ENCODE measurements at regions not wholly inside any gene's neighbourhood (a gene's known extent, or its start where the extent isn't known, plus 50 kb on each side); places are given as distances from the start of the nearest gene placed in this dataset.

GRCh38 chr14:79961197-79961596 lies 250.1 kb downstream of the DIO2 start:
- Histone ChIP-seq H3K27ac (no peak overlapping the region), H3K4me1 (no peaks in the 10 kb centered on the region), H3K27me3 (no peaks in the 10 kb centered on the region), H3K9me3 (replicated peaks) (no peaks in the 10 kb centered on the region), H3K4me3 (no peak overlapping the region), H3K36me3 (no peaks in the 10 kb centered on the region)
- DNase-seq, result no peak

GRCh38 chr14:79960288-79960687 lies 251.0 kb downstream of the DIO2 start:
- Histone ChIP-seq H3K36me3 (no peaks in the 10 kb centered on the region), H3K4me3 (no peak overlapping the region), H3K9me3 (replicated peaks) (no peaks in the 10 kb centered on the region), H3K27ac (no peak overlapping the region), H3K27me3 (no peaks in the 10 kb centered on the region), H3K4me1 (no peaks in the 10 kb centered on the region)
- no peak for DNase-seq

GRCh38 chr14:79951572-79951971 lies 259.7 kb downstream of the DIO2 start:
- H3K4me1 ChIP-seq, result no peaks in the 10 kb centered on the region
- DNase-seq, result no peak
- H3K9me3 ChIP-seq (replicated peaks), result no peaks in the 10 kb centered on the region
- no peak overlapping the region for H3K4me3 ChIP-seq
- H3K36me3 ChIP-seq, result no peaks in the 10 kb centered on the region
- no peak overlapping the region for H3K27ac ChIP-seq
- no peaks in the 10 kb centered on the region for H3K27me3 ChIP-seq

- no peak for DNase-seq
- Histone ChIP-seq H3K36me3 (no peaks in the 10 kb centered on the region), H3K27ac (no peak overlapping the region), H3K27me3 (no peaks in the 10 kb centered on the region), H3K4me1 (no peaks in the 10 kb centered on the region), H3K9me3 (replicated peaks) (no peaks in the 10 kb centered on the region), H3K4me3 (no peak overlapping the region)
These were observed 261.4 kb downstream of the DIO2 start for GRCh38 chr14:79949906-79950305.

GRCh38 chr14:79947440-79948054 lies 263.8 kb downstream of the DIO2 start:
- H3K27ac ChIP-seq, result no peak overlapping the region
- H3K4me1 ChIP-seq, result no peaks in the 10 kb centered on the region
- no peaks in the 10 kb centered on the region for H3K36me3 ChIP-seq
- no peaks in the 10 kb centered on the region for H3K9me3 ChIP-seq (replicated peaks)
- no peaks in the 10 kb centered on the region for H3K27me3 ChIP-seq
- DNase-seq, result no peak
- H3K4me3 ChIP-seq, result no peak overlapping the region

GRCh38 chr14:79939235-79939634 lies 272.1 kb downstream of the DIO2 start:
- Histone ChIP-seq H3K27ac (no peak overlapping the region), H3K4me1 (no peaks in the 10 kb centered on the region), H3K9me3 (replicated peaks) (no peaks in the 10 kb centered on the region), H3K27me3 (no peaks in the 10 kb centered on the region), H3K36me3 (no peaks in the 10 kb centered on the region), H3K4me3 (no peak overlapping the region)
- DNase-seq, result no peak

- no peak for DNase-seq
- no peak overlapping the region for H3K27ac ChIP-seq
- H3K4me1 ChIP-seq, result no peaks in the 10 kb centered on the region
- H3K4me3 ChIP-seq, result no peak overlapping the region
- no peaks in the 10 kb centered on the region for H3K36me3 ChIP-seq
- no peaks in the 10 kb centered on the region for H3K9me3 ChIP-seq (replicated peaks)
- H3K27me3 ChIP-seq, result no peaks in the 10 kb centered on the region
These were observed 273.1 kb downstream of the DIO2 start for GRCh38 chr14:79938185-79938584.

GRCh38 chr14:79937433-79937832 lies 273.9 kb downstream of the DIO2 start:
- H3K36me3 ChIP-seq, result no peaks in the 10 kb centered on the region
- no peak for DNase-seq
- H3K27me3 ChIP-seq, result no peaks in the 10 kb centered on the region
- no peak overlapping the region for H3K27ac ChIP-seq
- H3K4me3 ChIP-seq, result no peak overlapping the region
- no peaks in the 10 kb centered on the region for H3K9me3 ChIP-seq (replicated peaks)
- H3K4me1 ChIP-seq, result no peaks in the 10 kb centered on the region

GRCh38 chr14:79924551-79924950 lies 286.8 kb downstream of the DIO2 start:
- no peaks in the 10 kb centered on the region for H3K27me3 ChIP-seq
- H3K36me3 ChIP-seq, result no peaks in the 10 kb centered on the region
- H3K27ac ChIP-seq, result no peak overlapping the region
- DNase-seq, result no peak
- no peaks in the 10 kb centered on the region for H3K9me3 ChIP-seq (replicated peaks)
- H3K4me1 ChIP-seq, result no peaks in the 10 kb centered on the region
- no peak overlapping the region for H3K4me3 ChIP-seq

- Histone ChIP-seq H3K4me3 (no peak overlapping the region), H3K9me3 (replicated peaks) (no peaks in the 10 kb centered on the region), H3K27ac (no peak overlapping the region), H3K27me3 (no peaks in the 10 kb centered on the region), H3K4me1 (no peaks in the 10 kb centered on the region), H3K36me3 (no peaks in the 10 kb centered on the region)
- no peak for DNase-seq
These were observed 291.1 kb downstream of the DIO2 start for GRCh38 chr14:79920180-79920692.
